ENCODE measurements at regions not wholly inside any gene's neighbourhood (a gene's known extent, or its start where the extent isn't known, plus 50 kb on each side); places are given as distances from the start of the nearest gene placed in this dataset.

DNA sequence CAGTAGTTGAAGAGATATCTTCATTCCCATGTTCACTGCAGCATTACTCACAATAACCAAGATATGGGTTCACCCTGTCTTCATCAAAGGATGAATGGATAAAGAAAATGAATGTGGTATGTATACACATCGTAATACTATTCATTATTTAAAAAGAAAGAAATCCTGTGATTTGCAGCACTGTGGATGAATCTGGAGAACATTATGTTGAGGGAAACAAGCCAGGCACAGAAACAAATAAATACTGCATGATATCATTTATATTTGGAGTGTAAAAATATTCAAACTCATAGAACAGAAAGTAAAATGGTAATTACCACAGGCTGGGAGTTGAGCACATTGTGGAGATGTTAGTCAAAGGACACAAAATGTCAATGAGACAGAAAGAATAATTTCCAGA, 977.2 kb downstream of the AMY1C start:
- DNase-seq: no peak

DNA sequence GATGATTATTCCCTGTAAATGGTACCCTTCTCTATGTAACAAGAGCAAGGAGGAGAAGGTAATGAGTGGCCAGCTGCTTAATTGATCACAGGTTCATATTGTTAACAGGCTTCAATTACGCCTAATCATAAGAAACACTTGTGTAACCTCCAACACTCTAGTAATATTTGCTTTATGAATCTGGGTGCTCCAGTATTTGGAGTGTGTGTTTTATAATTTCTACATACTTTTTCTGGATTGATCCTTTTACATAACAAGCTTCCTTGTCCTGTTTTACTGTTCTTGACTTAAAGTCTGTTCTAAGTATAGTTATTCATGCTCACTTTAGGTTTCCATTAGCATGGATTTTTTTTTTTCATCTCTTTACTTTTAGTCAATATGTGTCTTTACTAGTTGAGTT, 984.2 kb downstream of the AMY1C start:
- no peak for DNase-seq

DNA sequence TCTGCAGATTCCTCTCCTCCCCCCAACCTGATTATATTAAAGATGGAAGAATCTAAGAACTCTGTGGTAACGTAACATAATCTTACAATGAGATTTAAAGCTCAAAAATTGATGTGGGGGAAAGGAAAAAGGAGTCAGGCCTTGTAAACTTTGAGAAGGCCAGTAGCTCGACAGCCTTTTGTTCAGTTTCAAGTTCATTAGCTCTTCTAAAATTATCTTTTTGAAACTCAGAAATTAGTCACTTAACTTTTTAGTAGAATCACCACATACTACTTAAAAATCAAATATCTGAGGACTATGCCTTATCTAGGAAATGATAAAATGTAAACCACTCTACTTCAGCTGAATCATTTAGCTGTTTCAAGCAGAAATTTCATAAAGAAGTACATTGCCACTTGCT, 996.2 kb downstream of the AMY1C start:
- DNase-seq: no peak

GRCh38 chr1:104746994-104747393, 997.3 kb downstream of the AMY1C start:
- DNase-seq: no peak

DNA sequence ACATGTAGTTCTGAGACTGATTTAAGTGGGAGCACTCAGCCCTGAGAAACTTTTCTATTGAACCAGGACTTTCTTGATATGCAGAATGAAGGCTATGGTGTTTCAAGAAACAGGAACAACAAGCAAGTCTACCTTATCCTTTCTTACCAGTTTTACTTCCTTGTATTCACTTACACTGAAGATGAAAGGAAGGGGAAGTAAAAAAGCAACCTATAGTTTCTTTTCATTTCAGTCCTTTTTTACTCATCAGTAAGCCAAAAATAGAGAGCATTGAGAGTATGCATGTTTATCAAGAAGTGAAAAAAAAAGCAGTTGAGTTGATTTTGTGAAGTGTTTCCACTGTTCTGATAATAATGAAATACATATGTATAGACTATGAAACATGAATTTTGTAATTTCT, 1010.3 kb downstream of the AMY1C start:
- DNase-seq: no peak

- DNase-seq: no peak
These were observed 1012.4 kb downstream of the AMY1C start for GRCh38 chr1:104761961-104762570.

GRCh38 chr1:104765085-104765484, 1015.4 kb downstream of the AMY1C start:
- no peak for DNase-seq

- no peak for DNase-seq
These were observed 1018.8 kb downstream of the AMY1C start for GRCh38 chr1:104768466-104768865.

- DNase-seq: peak; percentile 38
These were observed 1030.9 kb downstream of the AMY1C start for GRCh38 chr1:104780470-104781078.

- no peak for DNase-seq
These were observed 1036.0 kb downstream of the AMY1C start for GRCh38 chr1:104785575-104786187.

DNA sequence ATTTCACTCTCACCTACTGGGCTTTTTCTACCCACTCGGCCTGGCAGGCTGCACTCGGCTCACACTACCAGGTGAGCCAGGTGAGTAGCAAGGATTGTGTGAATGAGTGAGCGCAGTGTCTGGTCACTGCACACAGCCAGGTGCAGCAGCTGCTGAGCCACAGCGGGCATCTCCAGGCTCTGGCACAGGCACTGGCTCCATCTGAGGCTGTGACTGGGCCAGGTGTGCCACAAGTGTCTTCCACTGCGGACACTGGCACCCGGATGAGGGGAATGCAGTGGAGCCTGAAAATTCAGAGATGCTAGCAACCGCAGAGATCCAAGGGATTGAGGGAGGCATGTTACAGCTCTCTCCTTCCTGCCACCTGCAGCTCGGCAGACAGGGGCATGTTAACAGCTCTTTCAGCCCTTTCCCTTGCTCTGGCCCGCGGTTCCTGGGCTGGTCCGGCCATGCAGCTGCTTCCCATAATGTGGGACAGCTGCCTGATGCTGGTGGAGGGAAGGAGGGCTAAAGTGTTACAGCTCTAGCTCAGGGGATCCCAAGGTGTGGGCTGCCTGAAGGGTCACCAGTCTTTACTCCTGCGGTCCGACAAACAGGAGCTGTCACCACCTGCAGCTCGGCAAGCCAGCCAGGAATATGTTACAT, 1038.3 kb downstream of the AMY1C start:
- no peak for DNase-seq

DNA sequence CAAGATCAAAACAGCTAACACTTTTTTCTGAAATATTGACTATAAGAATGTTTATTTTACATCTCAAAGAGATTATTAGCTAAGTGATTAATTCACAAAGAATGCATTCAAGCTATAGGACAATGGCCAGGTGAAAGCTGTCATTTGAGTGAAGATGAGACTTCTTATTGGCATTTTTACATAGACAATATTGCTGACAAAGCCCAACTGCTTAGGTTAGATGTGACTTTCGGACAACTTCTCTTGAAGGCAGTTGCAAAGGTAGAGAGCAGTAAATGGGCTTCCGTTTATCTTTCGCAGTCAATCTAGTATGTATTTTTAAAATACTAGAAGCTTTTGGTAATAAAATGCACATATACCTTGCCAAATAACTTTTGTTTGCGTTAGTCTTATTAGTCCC, 1041.3 kb downstream of the AMY1C start:
- no peak for DNase-seq

DNA sequence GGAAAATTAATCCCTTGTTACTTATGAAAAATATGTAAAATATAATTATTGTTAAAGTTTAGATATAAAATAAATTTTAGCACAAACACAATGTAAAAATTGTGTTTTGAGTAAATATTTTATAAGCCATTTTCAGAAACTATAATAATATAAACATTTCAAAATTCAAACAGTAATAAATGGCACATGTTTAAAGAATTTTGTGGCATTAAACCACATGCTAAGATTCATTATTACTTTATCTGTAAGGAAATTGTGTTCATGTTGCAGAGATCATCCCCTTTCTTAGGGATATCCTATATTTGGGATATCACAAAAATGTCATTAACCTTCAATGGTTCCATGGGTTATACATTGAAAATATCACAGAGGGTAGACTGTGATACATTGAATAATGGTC, 1044.3 kb downstream of the AMY1C start:
- DNase-seq: no peak

DNA sequence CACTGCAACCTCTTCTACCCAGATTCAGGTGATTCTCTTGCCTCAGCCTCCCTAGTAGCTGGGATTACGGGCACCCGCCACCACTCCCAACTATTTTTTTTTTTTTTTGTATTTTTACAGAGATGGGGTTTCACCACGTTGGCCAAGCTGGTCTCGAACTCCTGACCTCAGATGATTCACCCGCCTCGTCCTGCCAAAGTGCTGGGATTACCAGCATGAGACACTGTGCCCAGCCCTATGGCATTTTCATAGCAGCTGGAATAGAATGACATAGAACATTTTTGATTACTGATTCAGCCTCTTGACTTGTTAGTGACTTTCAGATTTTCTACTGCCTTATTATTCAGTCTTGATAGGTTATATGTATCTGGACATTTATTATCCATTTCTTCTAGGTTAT, 1046.2 kb downstream of the AMY1C start:
- DNase-seq: no peak

DNA sequence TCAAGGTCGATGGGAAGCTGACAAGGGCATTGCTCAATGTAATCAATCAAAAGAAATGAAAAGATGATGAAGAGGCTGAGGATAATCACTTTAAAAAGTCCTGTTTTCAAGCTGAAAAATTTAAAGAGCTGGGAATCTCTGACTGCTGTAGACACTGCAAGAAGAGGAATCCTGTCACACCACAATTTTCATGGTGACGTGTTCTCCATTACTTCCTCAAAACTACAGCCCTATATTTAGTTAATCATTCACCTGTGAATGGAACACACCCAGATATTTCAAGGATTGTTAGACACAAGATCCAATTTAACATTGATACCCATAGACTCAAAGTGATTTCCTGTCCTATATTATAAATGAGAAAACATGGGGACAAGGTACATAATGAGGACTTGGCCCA, 1048.3 kb downstream of the AMY1C start:
- no peak for DNase-seq

GRCh38 chr1:104801344-104801743, 1051.6 kb downstream of the AMY1C start:
- no peak for DNase-seq

DNA sequence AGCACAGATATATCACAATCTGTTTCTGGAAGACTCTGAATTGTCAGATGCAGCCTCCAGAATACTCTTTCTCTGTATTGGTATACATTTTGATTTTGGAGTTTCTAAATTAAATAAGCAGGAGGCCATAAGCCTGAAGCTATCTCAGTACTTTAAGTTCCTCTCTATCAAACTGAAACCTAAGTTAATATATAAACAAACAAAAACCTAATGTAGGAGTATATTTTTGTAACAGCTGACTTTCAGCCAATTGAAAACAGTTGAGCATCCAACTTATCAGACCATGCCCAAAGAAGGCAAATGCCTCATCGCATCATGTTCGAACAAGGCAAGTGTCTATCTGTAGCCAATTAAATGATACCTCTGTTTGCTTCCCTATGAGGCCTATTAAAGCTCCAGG, 1054.4 kb downstream of the AMY1C start:
- no peak for DNase-seq

- no peak for DNase-seq
These were observed 1057.9 kb downstream of the AMY1C start for GRCh38 chr1:104807590-104807989.

GRCh38 chr1:104825401-104825800, 1075.7 kb downstream of the AMY1C start:
- DNase-seq: no peak

DNA sequence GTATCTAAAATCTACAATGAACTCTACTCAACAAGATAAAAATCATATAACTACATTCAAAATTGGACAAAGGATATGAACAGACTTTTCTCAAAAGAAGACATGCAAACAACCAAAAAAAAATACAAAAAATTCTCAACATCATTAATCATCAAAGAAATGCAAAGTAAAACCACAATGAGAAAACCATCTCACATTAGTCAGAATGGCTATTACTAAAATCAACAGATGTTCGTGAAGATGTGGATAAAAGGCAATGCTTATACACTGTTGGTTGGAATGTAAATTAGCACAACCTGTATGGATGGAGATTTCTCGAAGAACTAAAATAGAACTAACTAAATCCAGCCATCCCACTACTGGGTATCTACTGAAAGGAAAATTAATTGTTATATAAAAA, 1080.8 kb downstream of the AMY1C start:
- no peak for DNase-seq

DNA sequence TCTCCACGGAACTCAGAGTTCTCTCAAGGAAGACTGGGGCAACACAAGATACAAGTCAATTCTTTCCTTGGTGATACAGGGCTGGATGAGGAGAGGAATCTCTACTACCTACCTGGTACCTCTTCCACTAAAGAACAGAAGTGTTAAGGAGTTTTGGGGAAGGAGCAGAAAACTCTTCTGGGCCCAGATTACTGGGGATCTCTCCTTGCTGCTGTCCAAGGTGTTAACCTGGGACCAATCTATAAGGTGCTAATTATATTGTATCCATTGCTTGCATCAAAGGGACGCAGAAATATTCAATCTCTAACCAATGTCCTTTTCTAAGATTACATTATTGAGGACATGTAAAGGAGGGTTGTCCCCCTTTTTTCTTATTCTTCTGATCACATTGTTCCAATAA, 1102.5 kb downstream of the AMY1C start:
- DNase-seq: no peak

DNA sequence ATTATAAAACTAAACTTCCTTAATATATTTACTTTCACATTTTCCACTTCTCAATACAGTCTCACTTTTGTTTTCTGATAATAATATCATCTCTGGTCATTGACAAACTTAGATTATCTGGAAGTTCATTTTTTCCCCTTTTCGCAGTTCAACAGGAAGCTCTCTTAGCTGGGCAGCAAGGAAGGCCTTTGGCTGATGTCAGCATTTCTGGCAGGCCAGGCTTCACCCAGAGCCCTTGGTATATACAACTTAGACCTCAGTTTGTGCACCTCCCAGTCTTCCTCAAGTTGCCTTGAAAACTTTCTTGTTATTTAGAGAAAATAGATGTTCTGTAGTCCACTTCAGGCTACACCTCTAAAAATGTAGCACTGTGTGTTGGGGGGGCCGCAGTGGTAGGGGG, 1103.6 kb downstream of the AMY1C start:
- no peak for DNase-seq

- no peak for DNase-seq
These were observed 1104.8 kb downstream of the AMY1C start for GRCh38 chr1:104854529-104854928.

- DNase-seq: no peak
These were observed 1105.9 kb downstream of the AMY1C start for GRCh38 chr1:104855550-104855949.

Data from NCI-H1417 treated with DMSO at 0.1 percent for 48 hours (cell line).